IPS-20b (cell line): ENCODE measurements at regions not wholly inside any gene's neighbourhood (a gene's known extent, or its start where the extent isn't known, plus 50 kb on each side); places are given as distances from the start of the nearest gene placed in this dataset.
"Not testable (repeated sequence)": the region's sequence is repeated elsewhere in the genome, so short reads cannot be mapped to it uniquely, and the experiment has no call there.

ENCODE experiments used
- H3K27ac ChIP-seq: one replicate; pipeline ENCODE4 v1.5.1; 2013; ENCODE audit warnings: low read length
- H3K27me3 ChIP-seq: 2 replicates; pipeline ENCODE4 v1.6.1; 2013; ENCODE audit warnings: mild to moderate bottlenecking, low read length, inconsistent platforms; ENCODE audit not compliant: insufficient read depth
- H3K36me3 ChIP-seq: 2 replicates; pipeline ENCODE4 v1.6.1; 2013; ENCODE audit warnings: low read depth, mild to moderate bottlenecking, inconsistent platforms, low read length, moderate library complexity; ENCODE audit not compliant: insufficient read depth
- H3K4me1 ChIP-seq: 2 replicates; pipeline ENCODE4 v1.6.1; 2013; ENCODE audit warnings: mild to moderate bottlenecking, control low read depth, inconsistent platforms, low read length, moderate library complexity; ENCODE audit not compliant: insufficient read depth
- H3K4me3 ChIP-seq: 2 replicates; pipeline ENCODE4 v1.5.1; 2013; ENCODE audit warnings: mild to moderate bottlenecking, low read length, inconsistent platforms
- H3K9ac ChIP-seq: 2 replicates; pipeline ENCODE4 v1.6.1; 2013; ENCODE audit warnings: low read depth, mild to moderate bottlenecking, inconsistent platforms, low read length, moderate library complexity
- H3K9me3 ChIP-seq: 2 replicates; pipeline ENCODE4 v1.6.1; 2013; ENCODE audit warnings: mild to moderate bottlenecking, low read depth, low read length, inconsistent platforms; ENCODE audit not compliant: insufficient read depth

DNA sequence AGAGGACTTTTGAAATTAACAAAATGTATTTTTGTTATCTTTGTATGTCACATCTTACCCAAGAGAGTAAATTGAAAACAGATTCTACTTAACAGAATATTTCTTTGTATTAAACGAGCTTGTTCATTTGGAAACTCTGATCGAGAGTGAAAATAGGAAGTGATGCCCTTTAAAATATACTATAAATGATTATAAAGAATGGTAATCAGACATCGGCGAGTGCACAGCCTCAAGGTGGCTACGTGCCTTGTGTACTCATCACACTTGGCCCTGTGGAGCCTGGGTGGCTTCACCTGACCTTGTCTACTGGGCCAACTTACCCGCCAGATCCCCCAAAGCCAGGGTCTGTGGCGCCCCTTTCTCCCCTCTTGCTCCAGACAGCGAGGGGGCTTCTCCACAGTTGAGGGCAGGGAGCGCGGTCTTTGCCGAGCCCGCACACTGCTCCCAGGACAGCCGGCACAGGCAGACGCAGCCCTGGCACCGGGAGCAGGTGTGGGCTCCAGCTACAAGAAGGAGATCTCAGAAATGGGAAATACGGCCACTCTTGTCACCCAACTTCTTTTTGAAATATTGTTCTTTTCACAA is 243.2 kb downstream of the CEMIP2 start:
- Histone ChIP-seq H3K9me3 (no peaks in the 10 kb centered on the region), H3K36me3 (no peaks in the 10 kb centered on the region), H3K9ac (no peak overlapping the region), H3K4me3 (no peak overlapping the region), H3K27me3 (no peaks in the 10 kb centered on the region), H3K4me1 (no peaks in the 10 kb centered on the region), H3K27ac (no peak overlapping the region)

DNA sequence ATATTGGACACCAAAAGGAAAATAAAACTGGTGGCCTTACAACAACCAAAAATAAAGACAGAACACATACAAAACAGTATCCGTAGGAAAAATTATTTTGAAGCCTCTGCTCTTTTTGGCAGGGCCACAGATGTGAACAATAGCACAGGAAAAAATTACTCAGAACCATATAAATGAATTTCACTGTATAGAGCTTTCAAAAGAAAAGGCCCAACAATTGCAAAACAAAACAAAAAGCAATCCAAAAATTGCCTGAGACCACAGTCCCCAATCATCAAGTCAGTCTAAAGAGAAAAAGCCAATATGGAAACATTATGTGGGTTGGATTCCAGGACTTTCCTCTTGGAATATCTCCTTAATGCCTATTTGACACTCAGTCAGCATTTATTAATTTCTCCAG is 243.8 kb downstream of the CEMIP2 start:
- H3K4me1 ChIP-seq, result peaks cover under 1% of the 10 kb centered on the region; the same call in 1 of the 2 replicates
- no peak overlapping the region for H3K4me3 ChIP-seq
- H3K36me3 ChIP-seq, result no peaks in the 10 kb centered on the region
- no peak overlapping the region for H3K27ac ChIP-seq
- H3K9ac ChIP-seq, result no peak overlapping the region
- H3K27me3 ChIP-seq, result no peaks in the 10 kb centered on the region
- H3K9me3 ChIP-seq, result no peaks in the 10 kb centered on the region

DNA sequence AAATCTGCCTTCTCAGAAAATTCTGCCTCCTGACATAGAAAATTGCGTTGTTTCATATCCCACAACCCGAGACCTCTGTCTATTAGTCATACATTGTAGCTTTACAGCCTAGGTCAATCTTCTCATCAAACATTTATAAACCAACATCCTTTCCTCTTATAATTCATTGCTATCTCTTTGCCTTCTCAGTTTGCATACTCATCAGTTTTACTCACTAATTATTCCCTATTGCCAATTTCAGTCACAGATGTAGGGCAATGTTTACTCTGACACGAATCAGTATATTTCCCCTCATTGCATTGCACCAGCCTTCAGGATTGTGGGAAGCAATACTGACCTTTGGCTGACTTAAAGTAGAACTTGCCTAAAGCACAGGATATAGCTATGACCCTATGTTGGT is 247.2 kb downstream of the CEMIP2 start:
- Histone ChIP-seq H3K4me1 (peaks cover 13% of the 10 kb centered on the region), H3K9ac (no peak overlapping the region), H3K36me3 (no peaks in the 10 kb centered on the region), H3K27ac (no peak overlapping the region), H3K9me3 (no peaks in the 10 kb centered on the region), H3K4me3 (no peak overlapping the region), H3K27me3 (no peaks in the 10 kb centered on the region)

DNA sequence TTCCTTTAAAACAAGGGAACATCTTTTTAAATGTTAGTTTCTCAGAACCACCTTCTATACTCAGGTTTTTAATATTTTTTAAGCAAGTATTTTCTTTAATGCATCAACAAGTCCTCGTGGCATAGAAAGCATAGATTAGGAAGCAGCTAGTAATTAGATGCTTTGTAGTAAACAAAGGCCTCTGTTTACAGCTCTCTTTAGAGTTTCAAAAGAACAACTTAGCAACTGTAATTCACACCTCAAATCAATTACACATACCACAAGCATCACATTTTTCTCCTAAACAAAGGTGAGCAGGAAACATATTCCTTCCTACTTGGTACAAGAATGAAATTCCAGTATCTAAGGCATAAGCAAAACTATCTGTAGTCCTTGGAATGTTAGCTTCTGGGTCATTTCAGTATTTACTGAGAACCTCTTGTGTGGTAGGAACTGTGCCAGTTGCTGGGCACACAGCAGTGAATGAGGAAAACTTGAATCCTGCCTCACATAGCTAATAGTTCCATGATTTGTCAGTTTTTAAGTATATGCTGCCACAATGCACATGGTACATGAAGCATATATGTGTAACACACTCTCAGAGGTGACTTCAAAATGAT is 249.1 kb downstream of the CEMIP2 start:
- Histone ChIP-seq H3K27ac (no peak overlapping the region), H3K4me1 (peaks cover 16% of the 10 kb centered on the region), H3K36me3 (no peaks in the 10 kb centered on the region), H3K9me3 (no peaks in the 10 kb centered on the region), H3K4me3 (no peak overlapping the region), H3K9ac (no peak overlapping the region), H3K27me3 (no peaks in the 10 kb centered on the region)

DNA sequence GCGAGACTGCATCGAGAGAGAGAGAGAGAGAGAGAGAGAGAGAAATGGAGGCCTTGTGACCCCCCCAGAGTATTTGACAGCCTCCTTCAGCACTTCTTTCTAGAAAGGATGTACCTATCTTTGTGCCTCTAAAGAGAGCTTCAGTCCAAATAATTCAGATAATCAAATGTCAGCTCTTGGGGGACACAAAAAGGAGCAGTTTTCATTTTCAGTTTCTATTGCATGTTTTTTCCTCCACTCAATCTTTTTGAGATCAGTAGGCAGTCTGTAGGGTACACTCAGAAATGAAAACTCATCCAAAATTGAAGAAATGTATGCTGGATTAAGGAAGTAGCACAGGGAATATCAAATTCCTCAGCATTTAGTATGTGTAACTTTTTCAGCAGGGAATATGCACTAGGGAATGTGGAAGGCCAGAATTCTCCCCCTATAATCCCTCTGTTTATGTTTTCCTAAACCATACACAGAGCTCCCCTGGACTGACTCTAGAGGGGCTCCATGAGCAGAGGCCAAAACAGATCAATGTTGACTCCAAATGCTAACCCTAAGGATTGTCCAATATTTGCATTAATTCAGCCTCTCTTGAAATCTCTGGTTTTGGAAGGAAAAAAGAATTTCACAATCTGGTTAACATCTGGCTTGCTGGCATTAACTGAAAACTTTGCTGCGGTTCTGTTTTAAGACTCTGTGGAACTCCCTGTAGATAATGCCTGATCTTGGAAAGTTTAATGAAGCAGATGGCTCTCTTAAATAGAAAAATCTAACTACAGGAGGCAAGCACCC is 250.1 kb downstream of the CEMIP2 start:
- Histone ChIP-seq H3K27me3 (no peaks in the 10 kb centered on the region), H3K36me3 (no peaks in the 10 kb centered on the region), H3K4me3 (no peak overlapping the region), H3K9ac (no peak overlapping the region), H3K27ac (no peak overlapping the region), H3K9me3 (no peaks in the 10 kb centered on the region), H3K4me1 (peaks cover 16% of the 10 kb centered on the region)

DNA sequence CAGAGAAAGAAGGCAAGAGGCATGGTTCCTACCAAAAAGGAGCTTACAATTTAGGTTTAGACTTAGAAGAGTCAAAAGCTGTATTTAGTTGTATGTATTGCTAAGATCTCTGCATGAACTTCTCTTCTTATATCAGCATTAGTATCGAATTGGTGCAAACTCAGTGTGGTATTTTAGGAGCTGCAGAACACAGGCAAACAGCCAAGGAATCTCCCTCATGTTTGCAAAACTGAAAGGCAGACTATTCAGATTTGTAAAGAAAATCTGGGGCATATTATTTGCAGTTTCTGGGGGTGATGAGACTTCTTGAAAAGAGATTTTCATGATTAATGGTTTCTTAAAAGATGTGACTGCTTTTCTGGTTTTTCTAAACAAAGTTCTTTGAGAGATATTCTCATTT is 252.7 kb downstream of the CEMIP2 start:
- Histone ChIP-seq H3K4me1 (peaks cover 16% of the 10 kb centered on the region), H3K9ac (no peak overlapping the region), H3K27me3 (no peaks in the 10 kb centered on the region), H3K36me3 (no peaks in the 10 kb centered on the region), H3K9me3 (no peaks in the 10 kb centered on the region), H3K27ac (no peak overlapping the region), H3K4me3 (no peak overlapping the region)

DNA sequence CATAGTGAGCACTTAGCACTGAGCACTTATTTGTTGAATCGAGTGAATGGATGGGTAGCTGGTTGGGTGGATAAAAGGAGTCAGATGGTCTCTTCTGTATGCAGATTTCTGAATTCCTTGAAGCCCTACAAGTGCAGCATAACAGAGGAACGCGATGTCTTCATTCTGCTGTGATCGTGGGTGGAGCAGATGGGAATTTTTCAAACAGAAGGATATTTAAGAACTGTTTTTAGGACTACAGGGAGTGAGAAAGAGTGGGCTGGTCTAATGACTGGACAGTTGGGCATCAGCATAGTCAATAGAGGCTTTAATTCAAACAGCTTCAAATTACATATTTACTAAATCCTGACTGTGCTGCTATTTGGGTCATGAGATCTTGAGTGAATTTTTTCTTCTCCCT is 253.2 kb downstream of the CEMIP2 start:
- Histone ChIP-seq H3K27me3 (no peaks in the 10 kb centered on the region), H3K9me3 (no peaks in the 10 kb centered on the region), H3K9ac (no peak overlapping the region), H3K4me1 (peaks cover 16% of the 10 kb centered on the region), H3K4me3 (no peak overlapping the region), H3K27ac (no peak overlapping the region), H3K36me3 (no peaks in the 10 kb centered on the region)

DNA sequence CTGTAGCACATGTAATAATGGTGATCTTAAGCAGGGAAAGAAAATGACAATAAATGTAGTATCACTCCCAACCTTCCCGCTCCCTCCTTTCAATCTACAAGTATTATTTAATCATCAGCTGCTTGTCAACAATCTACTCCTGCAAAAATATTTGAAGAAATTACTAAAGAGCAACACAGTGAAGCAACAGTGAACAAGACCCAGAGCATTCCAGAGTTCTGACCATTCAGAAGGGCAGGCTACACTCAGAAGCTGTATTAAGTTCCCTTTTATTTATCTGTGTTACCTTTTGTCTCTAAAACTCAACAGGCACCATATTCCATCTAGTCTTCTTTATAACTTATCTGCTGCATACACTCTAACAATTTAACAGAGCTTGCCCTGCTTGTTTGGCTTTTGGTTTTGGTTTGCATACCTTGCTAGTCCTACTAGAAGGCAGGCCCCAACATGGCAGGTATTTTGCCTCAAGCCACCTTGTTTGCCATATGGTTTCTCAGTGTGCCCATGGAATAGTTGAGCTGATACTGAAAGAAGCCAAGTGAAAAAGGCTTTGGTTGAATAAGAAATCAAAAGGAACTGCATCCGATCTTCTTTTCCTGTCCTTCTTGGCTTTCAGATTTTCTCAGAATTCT is 253.9 kb downstream of the CEMIP2 start:
- Histone ChIP-seq H3K36me3 (no peaks in the 10 kb centered on the region), H3K4me3 (no peak overlapping the region), H3K4me1 (peaks cover 15% of the 10 kb centered on the region), H3K27ac (no peak overlapping the region), H3K27me3 (no peaks in the 10 kb centered on the region), H3K9ac (no peak overlapping the region), H3K9me3 (no peaks in the 10 kb centered on the region)

DNA sequence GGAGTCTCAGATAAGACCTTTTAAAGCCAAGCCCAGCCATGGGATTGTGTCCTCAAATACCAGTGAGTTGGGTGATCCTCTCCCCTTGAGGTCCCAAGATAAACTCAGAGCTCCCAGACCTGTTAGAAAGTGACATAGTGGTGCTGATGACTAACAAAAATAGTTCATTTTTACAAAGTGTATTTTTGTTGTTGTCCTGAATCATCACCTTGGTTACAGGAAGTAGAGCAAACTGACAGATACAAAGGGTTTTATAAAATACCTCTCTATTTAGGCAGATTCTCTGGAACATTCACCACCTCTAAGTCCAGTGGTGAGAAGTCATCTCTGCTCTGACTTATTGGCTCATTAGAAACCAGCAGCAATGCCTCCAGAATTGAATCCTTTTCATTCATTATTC is 259.3 kb downstream of the CEMIP2 start:
- H3K4me1 ChIP-seq, result no peaks in the 10 kb centered on the region
- no peak overlapping the region for H3K27ac ChIP-seq
- H3K27me3 ChIP-seq, result no peaks in the 10 kb centered on the region
- no peak overlapping the region for H3K4me3 ChIP-seq
- H3K9me3 ChIP-seq, result no peaks in the 10 kb centered on the region
- H3K36me3 ChIP-seq, result no peaks in the 10 kb centered on the region
- no peak overlapping the region for H3K9ac ChIP-seq

DNA sequence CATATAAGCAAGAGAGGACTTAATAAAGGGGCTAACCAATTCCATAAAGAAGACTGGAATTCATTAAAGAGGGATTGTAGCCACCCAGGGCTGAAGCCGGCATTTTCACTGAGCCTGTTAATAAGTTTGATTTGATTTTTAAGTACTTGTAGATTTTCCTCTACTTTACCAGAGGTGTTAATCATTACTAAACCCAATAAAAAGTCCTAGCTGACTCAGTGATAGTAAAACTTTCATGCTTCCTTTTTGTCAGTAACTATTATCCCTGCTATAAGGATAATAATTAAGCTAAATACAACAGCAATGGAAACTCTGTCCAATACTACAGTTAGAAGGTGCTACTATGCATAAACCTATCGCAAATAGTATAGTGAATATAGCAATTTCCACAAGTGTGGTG is 260.2 kb downstream of the CEMIP2 start:
- H3K9ac ChIP-seq, H3K27ac ChIP-seq, H3K36me3 ChIP-seq, H3K9me3 ChIP-seq, H3K4me3 ChIP-seq, H3K27me3 ChIP-seq, H3K4me1 ChIP-seq: not testable (repeated sequence)

DNA sequence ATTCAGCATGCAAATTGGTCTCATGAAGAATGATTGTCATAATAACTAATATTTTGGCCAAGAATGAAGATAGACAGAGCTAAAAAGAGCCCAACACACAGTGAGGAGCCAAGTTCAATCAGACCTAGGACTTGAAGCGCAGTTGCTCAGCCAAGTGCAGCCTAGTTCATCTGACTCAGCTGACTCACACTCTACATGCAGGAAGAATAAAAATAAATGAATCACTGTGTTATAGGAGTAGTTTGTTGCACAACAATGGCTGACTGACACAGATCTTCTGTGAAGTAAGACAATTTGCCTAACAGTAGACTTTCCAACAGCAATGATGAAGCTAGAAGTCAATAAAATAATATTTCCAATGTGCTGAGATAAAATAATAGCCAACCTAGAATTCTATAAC is 261.5 kb downstream of the CEMIP2 start:
- H3K4me3 ChIP-seq, result no peak overlapping the region
- H3K9me3 ChIP-seq, result no peaks in the 10 kb centered on the region
- no peak overlapping the region for H3K27ac ChIP-seq
- H3K27me3 ChIP-seq, result no peaks in the 10 kb centered on the region
- no peaks in the 10 kb centered on the region for H3K36me3 ChIP-seq
- H3K4me1 ChIP-seq, result no peaks in the 10 kb centered on the region
- H3K9ac ChIP-seq, result no peak overlapping the region

DNA sequence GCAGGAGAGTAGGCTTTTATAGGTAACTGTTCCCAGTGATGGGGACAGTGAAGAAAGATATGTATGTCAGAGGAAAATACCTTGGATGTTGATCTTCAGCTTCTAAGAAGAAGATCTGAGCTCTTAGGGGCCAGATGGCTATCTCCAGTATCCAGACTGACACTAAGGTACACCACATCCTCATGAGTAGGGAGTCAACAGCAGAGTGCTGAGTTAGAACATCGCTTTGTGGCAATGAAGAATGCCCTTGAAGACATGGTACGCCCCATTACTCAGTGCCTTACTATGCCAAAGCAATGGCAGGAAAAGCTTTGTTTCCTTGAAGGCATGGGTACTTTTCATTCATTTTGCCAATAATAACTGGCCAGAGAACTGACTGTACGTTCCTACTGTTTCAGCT is 263.7 kb downstream of the CEMIP2 start:
- Histone ChIP-seq H3K4me1 (no peaks in the 10 kb centered on the region), H3K27ac (no peak overlapping the region), H3K36me3 (no peaks in the 10 kb centered on the region), H3K9me3 (no peaks in the 10 kb centered on the region), H3K27me3 (no peaks in the 10 kb centered on the region), H3K4me3 (no peak overlapping the region), H3K9ac (no peak overlapping the region)
